Peyer's patch (tissue), 4 donors: ENCODE measurements at regions not wholly inside any gene's neighbourhood (a gene's known extent, or its start where the extent isn't known, plus 50 kb on each side); places are given as distances from the start of the nearest gene placed in this dataset.

Source experiments
- DNase-seq, 3 donors: peaks; one replicate each; pipeline ENCODE4 v3.0.0-alpha.2; 2017 to 2019
- H3K27ac ChIP-seq, 4 donors: fragments of 200-600 bp; sonication (generic); one replicate each; pipeline ENCODE4 v1.5.1; 2016 to 2019
- H3K27me3 ChIP-seq, 2 donors: fragments of 200-600 bp; sonication (generic); one replicate each; pipeline ENCODE4 v1.5.1; 2019
- H3K36me3 ChIP-seq, 3 donors: fragments of 200-600 bp; sonication (generic); one replicate each; pipeline ENCODE4 v1.5.1; 2016 to 2019
- H3K4me1 ChIP-seq, 4 donors: fragments of 200-600 bp; sonication (generic); one replicate each; pipeline ENCODE4 v1.5.1; 2016 to 2019
- H3K4me3 ChIP-seq, 4 donors: fragments of 200-600 bp; sonication (generic); 1 replicate in 3 of 4; 2 replicates in 1 of 4; pipeline ENCODE4 v1.5.1; 2016 to 2019; ENCODE audit warnings: mild to moderate bottlenecking in 1 of 4
- H3K9me3 ChIP-seq, 4 donors: fragments of 200-600 bp; sonication (generic); one replicate each; pipeline ENCODE4 v1.5.1; 2016 to 2019; ENCODE audit warnings: mild to moderate bottlenecking in 1 of 4
- POLR2A ChIP-seq, 2 donors: fragments of 450-650 bp; IDR thresholded peaks; one replicate each; pipeline ENCODE4 v1.5.1; 2017; ENCODE audit warnings: antibody characterized with exemption in 2 of 2, mild to moderate bottlenecking in 2 of 2, moderate library complexity in 2 of 2
- TF ChIP-seq, protein P1 (sequence below), 6 experiments: fragments of 450-650 bp in 4 of 6; fragments of 200-600 bp in 2 of 6; sonication (generic) in 1 of 6; IDR thresholded peaks; one replicate each; pipeline ENCODE4 v1.5.1; 2017 to 2019; ENCODE audit warnings: antibody characterized with exemption in 6 of 6, mild to moderate bottlenecking in 3 of 6, moderate library complexity in 1 of 6

DNA sequence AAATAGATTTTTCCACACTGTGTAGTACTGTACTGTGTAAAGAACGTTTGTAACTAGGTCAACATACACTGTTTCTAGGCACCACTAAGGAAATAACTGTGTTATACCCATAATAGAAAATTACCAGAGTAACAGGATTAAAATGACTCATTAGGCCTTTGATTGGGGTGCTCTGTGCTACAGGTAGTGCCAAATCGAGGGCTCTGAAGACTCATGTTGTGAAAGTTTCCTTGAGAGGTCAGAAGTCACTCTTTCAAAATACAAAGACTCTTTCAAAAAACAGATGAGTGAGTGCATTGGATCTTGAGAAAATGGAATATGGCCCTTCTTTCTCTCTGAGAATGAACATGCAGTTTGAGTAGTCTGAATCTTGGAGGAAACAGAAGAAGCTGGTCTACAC lies 143.0 kb downstream of the MRPL39 start:
- Histone ChIP-seq H3K4me1 (no peaks in the 10 kb centered on the region), H3K9me3 (no peaks in the 10 kb centered on the region), H3K36me3 (no peaks in the 10 kb centered on the region), H3K27ac (no peak overlapping the region), H3K4me3 (no peak overlapping the region), H3K27me3 (no peaks in the 10 kb centered on the region)
- no peak for DNase-seq
- TF ChIP-seq, protein P1, sequence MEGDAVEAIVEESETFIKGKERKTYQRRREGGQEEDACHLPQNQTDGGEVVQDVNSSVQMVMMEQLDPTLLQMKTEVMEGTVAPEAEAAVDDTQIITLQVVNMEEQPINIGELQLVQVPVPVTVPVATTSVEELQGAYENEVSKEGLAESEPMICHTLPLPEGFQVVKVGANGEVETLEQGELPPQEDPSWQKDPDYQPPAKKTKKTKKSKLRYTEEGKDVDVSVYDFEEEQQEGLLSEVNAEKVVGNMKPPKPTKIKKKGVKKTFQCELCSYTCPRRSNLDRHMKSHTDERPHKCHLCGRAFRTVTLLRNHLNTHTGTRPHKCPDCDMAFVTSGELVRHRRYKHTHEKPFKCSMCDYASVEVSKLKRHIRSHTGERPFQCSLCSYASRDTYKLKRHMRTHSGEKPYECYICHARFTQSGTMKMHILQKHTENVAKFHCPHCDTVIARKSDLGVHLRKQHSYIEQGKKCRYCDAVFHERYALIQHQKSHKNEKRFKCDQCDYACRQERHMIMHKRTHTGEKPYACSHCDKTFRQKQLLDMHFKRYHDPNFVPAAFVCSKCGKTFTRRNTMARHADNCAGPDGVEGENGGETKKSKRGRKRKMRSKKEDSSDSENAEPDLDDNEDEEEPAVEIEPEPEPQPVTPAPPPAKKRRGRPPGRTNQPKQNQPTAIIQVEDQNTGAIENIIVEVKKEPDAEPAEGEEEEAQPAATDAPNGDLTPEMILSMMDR (IDR thresholded peaks at IDR 0.05) = no peak
- TF ChIP-seq POLR2A (IDR thresholded peaks at IDR 0.05) = no peak

DNA sequence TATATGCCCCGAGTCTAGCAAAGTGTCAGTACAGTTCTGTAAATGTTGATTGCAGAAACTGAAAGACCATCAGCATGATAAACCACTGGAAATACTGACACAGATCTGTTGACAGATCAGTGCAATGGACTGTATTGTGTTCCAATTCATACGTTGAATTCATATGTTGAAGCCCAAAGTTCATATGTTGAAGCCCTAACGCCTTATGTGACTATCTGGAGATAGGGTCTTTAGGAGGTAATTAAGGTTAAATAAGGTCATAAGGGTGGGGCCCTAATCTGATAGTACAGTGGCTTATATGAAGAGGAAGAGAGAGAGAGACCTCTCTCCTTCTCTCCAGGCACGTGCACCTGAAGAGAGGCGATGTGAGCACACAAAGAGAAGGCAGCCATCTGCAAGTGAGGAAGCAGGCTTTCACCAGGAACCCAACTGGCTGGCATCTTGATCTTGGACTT lies 144.7 kb downstream of the MRPL39 start:
- H3K27ac ChIP-seq = no peak overlapping the region
- no peaks in the 10 kb centered on the region for H3K27me3 ChIP-seq
- no peak overlapping the region for H3K4me3 ChIP-seq
- no peaks in the 10 kb centered on the region for H3K36me3 ChIP-seq
- no peak for TF ChIP-seq POLR2A (IDR thresholded peaks at IDR 0.05)
- TF ChIP-seq, protein P1 (IDR thresholded peaks at IDR 0.05) = no peak
- no peak for DNase-seq
- H3K9me3 ChIP-seq = no peaks in the 10 kb centered on the region
- H3K4me1 ChIP-seq = peaks cover 0 to 6% (median 0%) of the 10 kb centered on the region in 4 donors

DNA sequence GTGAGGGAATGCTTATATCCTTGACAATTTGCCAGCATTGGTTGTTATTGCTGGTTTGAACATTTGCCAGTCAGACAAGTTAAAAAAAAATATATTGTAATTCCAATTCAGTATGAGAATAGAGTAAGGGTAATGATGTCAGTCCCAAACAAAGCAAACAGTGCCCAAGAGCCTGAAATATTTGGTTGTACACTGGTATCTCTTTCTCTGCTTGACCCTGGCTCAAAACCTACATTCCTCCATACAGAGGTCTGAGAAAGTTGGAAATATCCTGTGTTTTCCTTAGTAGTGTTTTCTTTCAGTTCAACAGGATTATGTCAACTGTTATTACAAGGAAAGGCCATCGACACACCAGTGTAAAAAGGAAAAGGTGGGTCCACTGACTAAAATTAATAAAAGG lies 145.6 kb downstream of the MRPL39 start:
- Histone ChIP-seq H3K36me3 (no peaks in the 10 kb centered on the region), H3K27me3 (no peaks in the 10 kb centered on the region), H3K27ac (no peak overlapping the region), H3K9me3 (no peaks in the 10 kb centered on the region), H3K4me1 (peaks cover 0 to 10% (median 0%) of the 10 kb centered on the region in 4 donors), H3K4me3 (no peak overlapping the region)
- no peak for DNase-seq
- TF ChIP-seq, protein P1 (IDR thresholded peaks at IDR 0.05) = no peak
- TF ChIP-seq POLR2A (IDR thresholded peaks at IDR 0.05) = no peak

DNA sequence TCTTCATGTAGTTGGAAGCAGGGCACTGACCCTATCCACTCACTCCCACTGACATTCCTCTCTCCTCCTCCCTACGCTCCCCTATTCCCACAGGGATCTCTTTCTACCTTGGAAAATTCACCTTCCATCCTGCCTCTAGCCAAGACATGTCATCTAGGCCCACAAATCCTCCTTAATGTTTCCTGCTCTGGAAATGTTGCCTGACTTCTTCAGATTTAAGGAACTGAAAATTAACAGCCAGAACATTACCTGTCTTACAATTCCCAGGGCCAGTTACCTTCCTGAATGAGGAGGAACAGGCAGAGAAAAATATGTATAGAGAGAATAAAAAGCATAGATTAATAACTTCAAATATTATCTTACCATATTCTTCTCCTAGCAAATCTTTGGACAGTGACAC lies 147.3 kb downstream of the MRPL39 start:
- no peaks in the 10 kb centered on the region for H3K36me3 ChIP-seq
- H3K27ac ChIP-seq = no peak overlapping the region
- H3K27me3 ChIP-seq = no peaks in the 10 kb centered on the region
- H3K4me3 ChIP-seq = no peak overlapping the region
- no peaks in the 10 kb centered on the region for H3K9me3 ChIP-seq
- DNase-seq = no peak
- H3K4me1 ChIP-seq = peaks cover 0 to 10% (median 0%) of the 10 kb centered on the region in 4 donors
- TF ChIP-seq POLR2A (IDR thresholded peaks at IDR 0.05) = no peak
- TF ChIP-seq, protein P1 (IDR thresholded peaks at IDR 0.05) = no peak

DNA sequence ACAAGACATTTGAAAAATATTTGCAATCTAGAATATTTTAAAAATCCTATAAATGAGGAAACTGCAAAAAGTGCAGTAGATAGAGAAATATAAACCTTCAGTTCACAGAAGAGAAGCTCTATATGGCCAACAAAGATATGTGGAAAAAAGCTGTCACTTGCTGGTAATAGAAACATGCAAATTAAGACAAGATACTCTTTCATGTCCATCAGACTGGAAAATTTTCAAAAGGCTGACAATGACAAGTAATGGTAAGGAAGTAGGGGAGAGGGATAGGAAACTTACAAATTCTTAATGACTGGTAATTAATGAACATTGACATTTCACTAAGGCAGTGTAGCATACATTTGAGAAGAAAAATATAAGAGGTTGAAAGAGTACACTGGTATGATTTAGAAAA lies 147.9 kb downstream of the MRPL39 start:
- Histone ChIP-seq H3K4me3 (no peak overlapping the region), H3K27ac (no peak overlapping the region), H3K36me3 (no peaks in the 10 kb centered on the region), H3K27me3 (no peaks in the 10 kb centered on the region), H3K4me1 (peaks cover 0 to 10% (median 0%) of the 10 kb centered on the region in 4 donors), H3K9me3 (no peaks in the 10 kb centered on the region)
- TF ChIP-seq, protein P1 (IDR thresholded peaks at IDR 0.05) = no peak
- TF ChIP-seq POLR2A (IDR thresholded peaks at IDR 0.05) = no peak
- no peak for DNase-seq

DNA sequence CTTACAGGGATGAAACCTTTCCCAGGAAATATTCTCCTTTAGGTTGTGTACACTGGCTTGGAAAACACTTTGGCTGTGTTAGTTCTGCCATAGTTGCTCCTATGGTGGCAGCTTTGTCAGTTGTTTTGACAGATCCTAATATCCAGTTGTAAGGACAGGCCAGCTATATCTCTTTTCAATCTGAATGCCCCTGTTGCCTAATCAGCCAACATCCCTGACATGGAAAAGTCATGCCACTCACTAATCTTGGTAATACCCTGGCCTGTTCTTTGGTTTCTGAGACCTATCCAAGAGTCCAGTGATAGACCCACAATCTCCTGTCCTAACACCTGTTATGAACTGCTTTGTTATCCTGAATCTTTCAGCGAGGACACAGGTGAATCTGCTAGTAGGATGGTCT lies 148.8 kb downstream of the MRPL39 start:
- no peaks in the 10 kb centered on the region for H3K36me3 ChIP-seq
- H3K4me3 ChIP-seq = no peak overlapping the region
- H3K27ac ChIP-seq = no peak overlapping the region
- no peak for DNase-seq
- H3K9me3 ChIP-seq = no peaks in the 10 kb centered on the region
- no peaks in the 10 kb centered on the region for H3K27me3 ChIP-seq
- TF ChIP-seq, protein P1 (IDR thresholded peaks at IDR 0.05) = no peak
- TF ChIP-seq POLR2A (IDR thresholded peaks at IDR 0.05) = no peak
- peaks cover 0 to 10% (median 0%) of the 10 kb centered on the region in 4 donors for H3K4me1 ChIP-seq
